Retinal pigment epithelial cell (primary cell): ENCODE measurements at regions not wholly inside any gene's neighbourhood (a gene's known extent, or its start where the extent isn't known, plus 50 kb on each side); places are given as distances from the start of the nearest gene placed in this dataset.

ENCODE experiments used
- DNase-seq: peaks from one replicate; pipeline ENCODE4 v3.0.0-alpha.2; 2010; ENCODE audit warnings: low read depth
- H3K4me3 ChIP-seq: 2 replicates; pipeline ENCODE4 v1.5.1; 2011; ENCODE audit warnings: mild to moderate bottlenecking, low read length, control low read depth, moderate library complexity
- CTCF ChIP-seq: conservative IDR thresholded peaks from 2 replicates; pipeline ENCODE4 v1.5.1; 2011; ENCODE audit warnings: low read depth, low read length, control low read depth, inconsistent platforms

GRCh38 chr3:124230432-124230831, 238.5 kb upstream of the ROPN1 start:
- no peak for TF ChIP-seq CTCF
- DNase-seq, result no peak
- no peak overlapping the region for H3K4me3 ChIP-seq

GRCh38 chr3:124230998-124231397, 239.1 kb upstream of the ROPN1 start:
- no peak overlapping the region for H3K4me3 ChIP-seq
- no peak for DNase-seq
- TF ChIP-seq CTCF, result no peak

- TF ChIP-seq CTCF, result no peak
- no peak overlapping the region for H3K4me3 ChIP-seq
- DNase-seq, result no peak
Observed at GRCh38 chr3:124234852-124235252, 242.9 kb upstream of the ROPN1 start.

- H3K4me3 ChIP-seq, result no peak overlapping the region
- no peak for TF ChIP-seq CTCF
- DNase-seq, result no peak
Observed at GRCh38 chr3:124235446-124235845, 243.5 kb upstream of the ROPN1 start.

- no peak overlapping the region for H3K4me3 ChIP-seq
- no peak for TF ChIP-seq CTCF
Observed at GRCh38 chr3:124243177-124243859, 251.4 kb upstream of the ROPN1 start.

GRCh38 chr3:124246376-124246775, 254.5 kb upstream of the ROPN1 start:
- no peak for TF ChIP-seq CTCF

More at GRCh38 chr3:124243177-124243859, 251.4 kb upstream of the ROPN1 start:
- DNase-seq, result no peak

GRCh38 chr3:124246949-124247348, 255.0 kb upstream of the ROPN1 start:
- no peak for DNase-seq
- TF ChIP-seq CTCF, result peak; percentile 69
- H3K4me3 ChIP-seq, result no peak overlapping the region

More at GRCh38 chr3:124246376-124246775, 254.5 kb upstream of the ROPN1 start:
- DNase-seq, result no peak
- no peak overlapping the region for H3K4me3 ChIP-seq
